Dedifferentiated amniotic fluid mesenchymal stem cell (primary cell): ENCODE measurements at regions not wholly inside any gene's neighbourhood (a gene's known extent, or its start where the extent isn't known, plus 50 kb on each side); places are given as distances from the start of the nearest gene placed in this dataset.
"Not testable (repeated sequence)": the region's sequence is repeated elsewhere in the genome, so short reads cannot be mapped to it uniquely, and the experiment has no call there.

Source experiments
- DNase-seq: peaks from one replicate; pipeline ENCODE4 v3.0.0-alpha.2; 2016; ENCODE audit errors: extremely low spot score

GRCh38 chr2:7846607-7847006 lies 835.2 kb upstream of the ID2 start:
- DNase-seq: no peak

DNA sequence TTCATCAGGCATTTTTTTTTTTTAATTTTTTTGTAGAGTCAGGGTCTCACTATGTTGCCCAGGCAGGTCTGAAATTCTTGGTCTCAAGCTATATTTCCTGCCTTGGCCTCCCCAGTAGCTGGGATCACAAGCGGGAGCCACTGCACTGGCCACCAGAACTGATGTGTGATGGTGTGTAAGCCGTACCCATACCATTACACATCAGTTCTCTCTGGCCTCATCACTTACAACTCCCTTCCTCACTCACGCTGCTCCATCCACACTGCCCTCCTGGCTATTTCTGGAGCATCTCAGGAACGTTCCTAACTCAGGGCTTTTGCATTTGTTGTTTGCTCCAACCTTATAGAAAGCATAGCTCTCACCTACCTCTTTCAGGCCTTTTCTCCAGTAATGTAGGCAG lies 834.5 kb upstream of the ID2 start:
- no peak for DNase-seq

DNA sequence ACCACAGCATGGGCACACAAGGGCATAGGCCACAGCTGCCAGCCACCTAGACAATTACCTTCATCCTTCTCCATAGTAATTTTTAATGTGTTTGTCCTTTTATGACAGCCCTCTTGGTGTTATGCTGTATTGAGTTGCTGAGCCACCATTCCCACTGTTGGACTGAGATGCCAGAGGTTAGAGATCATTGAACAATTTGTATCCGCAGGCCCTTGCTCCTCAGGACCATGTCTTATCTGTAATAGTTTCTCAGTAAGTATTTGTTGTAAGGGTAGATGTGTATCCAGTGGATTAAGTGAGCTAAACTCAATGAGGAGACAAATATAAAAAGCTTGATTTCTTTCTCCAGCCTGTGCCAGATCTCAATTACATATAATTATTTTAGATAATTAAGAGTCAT lies 832.8 kb upstream of the ID2 start:
- no peak for DNase-seq

DNA sequence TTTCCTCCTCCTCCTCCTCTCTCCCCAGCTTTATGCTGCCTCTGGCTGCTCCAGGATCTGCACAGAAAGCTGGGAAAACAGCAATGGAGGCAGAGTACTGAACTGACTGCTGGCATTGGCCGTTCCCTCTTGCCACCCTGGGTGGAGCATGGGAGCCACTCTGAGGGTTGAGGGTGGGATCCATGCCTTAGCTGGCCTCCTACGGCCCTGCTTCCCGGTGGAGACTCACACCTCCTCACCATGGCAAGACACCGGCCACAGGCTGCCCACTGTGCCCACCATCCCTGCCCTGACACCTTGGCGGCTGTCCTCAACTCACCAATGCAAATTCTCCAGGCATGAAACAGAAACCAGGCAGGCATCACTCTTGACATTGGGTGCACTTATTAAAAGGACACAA lies 832.3 kb upstream of the ID2 start:
- no peak for DNase-seq

GRCh38 chr2:7852546-7852945 lies 829.3 kb upstream of the ID2 start:
- no peak for DNase-seq

- DNase-seq: peak; percentile 46
Observed at GRCh38 chr2:7857904-7858303, 824.0 kb upstream of the ID2 start.

GRCh38 chr2:7858624-7859023 lies 823.2 kb upstream of the ID2 start:
- no peak for DNase-seq

DNA sequence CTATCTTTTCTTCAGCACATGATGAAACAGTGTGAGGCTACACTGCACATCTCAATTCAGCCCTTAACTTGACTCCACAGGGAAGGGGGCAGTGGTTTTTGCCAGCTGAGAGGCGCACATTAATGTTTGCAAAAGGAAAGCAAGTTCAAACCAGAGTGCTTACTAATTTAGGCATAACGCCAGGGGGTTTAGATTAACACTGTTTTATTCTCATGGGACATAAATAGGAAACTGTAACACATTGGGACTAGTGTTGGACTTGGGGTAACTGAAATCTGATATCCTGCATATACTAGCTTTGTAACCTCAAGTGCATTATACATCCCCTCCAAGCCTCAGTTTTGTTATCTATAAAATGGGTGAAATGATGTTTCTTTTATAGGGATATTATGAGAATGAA lies 821.2 kb upstream of the ID2 start:
- DNase-seq: no peak

DNA sequence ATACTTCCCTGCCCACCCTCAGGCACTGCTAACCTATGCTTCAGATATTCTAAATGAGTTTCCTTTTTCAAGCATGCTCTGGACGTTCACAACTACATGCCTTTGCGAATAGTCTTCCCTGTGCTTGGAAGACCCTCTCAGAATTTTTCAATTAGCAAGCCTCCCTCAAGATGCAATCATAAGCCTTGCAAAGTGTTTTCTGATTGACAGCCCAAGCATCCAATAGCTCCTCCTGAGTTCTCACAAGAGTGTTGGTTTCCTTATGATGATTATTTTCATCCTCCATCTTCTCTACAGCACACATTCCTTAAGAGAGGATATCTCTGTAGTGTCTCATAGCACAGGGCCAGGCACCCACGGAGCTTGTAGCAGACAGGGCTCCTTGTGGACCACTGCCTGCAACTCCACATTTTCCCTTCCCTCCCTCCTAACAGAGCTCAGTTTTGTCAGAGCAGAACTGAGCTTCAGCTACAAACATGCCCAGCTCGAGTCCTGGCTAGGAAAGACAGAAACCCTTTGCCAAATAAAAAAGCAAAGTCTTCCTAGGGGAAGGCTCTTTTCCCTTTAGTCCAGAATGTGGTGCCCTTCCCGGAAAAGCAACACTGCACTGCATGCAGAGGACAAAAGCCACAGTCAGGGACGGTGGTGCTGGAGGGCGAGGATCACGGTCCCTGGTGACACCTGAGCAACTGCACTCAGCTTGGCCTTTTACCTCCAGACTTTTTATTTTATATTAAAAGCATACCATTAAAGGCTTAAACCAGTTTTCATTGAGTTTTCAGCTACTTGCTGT lies 819.8 kb upstream of the ID2 start:
- no peak for DNase-seq

DNA sequence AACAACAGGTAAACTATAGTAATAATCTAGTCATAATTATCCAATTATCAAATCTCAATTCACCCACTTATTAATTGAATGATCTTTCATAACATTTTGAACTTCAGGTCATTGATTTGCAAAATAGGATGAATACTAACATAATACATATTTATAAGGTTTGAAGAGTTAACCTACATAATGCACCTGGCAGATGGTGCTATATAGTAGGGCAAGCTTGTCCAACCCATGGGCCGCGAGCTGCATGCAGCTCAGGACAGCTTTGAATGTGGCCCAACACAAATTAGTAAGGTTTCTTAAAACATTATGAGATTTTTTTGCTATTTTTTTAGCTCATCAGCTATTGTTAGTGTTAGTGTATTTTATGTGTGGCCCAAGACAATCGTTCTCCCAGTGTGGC lies 815.8 kb upstream of the ID2 start:
- no peak for DNase-seq

- DNase-seq: no peak
Observed at GRCh38 chr2:7866825-7867224, 815.0 kb upstream of the ID2 start.

- no peak for DNase-seq
Observed at GRCh38 chr2:7867867-7868266, 814.0 kb upstream of the ID2 start.

DNA sequence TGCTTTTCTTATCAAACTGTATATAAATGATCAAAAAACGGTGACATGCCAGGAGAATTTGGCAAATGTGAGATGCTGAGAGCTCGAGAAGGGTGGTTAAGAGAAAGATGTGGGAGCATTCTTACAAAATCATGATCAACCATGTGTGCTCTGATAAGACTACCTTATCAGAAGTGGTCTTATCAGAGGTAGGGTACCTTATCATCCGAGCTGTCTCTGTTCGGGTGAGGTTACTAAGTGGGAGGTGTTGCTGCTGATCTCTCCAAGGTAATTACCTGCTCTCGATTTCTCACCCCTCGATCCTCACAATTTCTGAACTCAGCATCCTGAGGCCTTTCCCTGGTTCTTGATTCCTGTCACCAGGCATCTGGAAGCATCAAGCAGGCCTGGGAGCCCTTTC lies 813.0 kb upstream of the ID2 start:
- no peak for DNase-seq

DNA sequence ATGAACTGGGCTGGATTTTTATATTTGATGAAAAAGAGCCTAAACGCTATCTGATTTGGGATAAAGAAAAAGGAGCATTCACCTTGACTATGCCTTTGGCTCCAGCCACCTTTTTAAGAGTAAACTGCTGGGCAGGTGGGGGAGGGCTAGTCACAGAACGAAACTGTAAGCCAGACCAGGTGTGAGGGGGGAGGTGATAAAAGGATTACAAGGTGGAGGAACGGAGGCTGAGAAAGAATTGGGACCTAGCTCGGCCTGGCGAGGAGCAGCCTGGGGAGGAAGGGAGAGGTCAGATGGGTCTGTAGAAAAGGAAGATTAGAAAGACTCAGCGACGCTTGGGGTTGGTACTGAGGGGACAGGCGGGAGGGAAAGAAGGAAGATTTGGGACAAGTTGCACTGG lies 805.4 kb upstream of the ID2 start:
- DNase-seq: not testable (repeated sequence)

DNA sequence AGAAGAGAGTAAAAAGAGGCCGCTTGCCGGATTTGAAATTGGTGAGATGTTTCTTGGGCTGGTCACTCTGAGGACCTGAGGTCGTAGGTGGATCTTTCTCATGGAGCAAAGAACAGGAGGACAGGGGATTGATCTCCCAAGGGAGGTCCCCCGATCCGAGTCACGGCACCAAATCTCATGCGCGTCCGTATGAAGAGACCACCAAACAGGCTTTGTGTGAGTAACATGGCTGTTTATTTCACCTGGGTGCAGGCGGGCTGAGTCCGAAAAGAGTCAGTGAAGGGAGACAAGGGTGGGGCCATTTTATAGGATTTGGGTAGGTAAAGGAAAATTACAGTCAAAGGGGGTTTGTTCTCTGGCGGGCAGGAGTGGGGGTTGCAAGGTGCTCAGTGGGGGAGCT lies 803.6 kb upstream of the ID2 start:
- not testable (repeated sequence) for DNase-seq

- DNase-seq: no peak
Observed at GRCh38 chr2:7878786-7879482, 802.9 kb upstream of the ID2 start.

DNA sequence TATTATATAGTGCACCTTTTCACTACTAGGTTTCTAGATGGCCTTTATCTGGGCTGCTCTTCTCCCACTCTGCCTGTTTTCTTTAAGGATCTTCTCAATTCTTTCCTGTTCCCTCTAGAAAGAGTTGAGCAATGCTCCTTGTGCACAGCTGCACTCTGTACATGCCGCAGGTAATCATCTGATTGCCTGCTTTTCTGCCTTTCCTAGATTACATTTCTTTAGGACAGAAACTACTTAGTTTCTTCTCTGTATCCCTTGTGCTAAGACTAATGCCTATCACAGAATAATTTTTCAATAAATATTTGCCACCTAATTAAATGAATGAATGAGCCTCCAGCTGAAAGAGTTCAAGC lies 802.4 kb upstream of the ID2 start:
- no peak for DNase-seq

DNA sequence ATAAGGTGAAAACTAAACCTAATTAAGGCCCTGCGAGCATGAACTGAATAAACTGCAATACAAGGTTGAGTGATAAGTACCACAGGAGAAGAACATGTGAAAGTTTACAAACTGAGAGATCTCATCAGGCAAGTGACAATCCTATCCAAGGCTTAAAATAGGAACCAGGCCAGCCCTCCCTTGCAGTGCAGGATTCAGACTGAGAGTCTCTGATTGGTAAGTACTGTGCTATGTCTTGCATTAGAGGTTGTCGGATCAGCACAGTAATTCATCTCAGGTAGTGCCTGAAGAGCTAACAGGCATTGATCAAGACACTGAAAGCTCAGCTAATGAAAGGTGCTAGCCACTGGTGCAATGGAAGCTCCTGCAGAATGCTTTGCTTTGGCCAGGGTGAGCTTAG lies 801.7 kb upstream of the ID2 start:
- no peak for DNase-seq

DNA sequence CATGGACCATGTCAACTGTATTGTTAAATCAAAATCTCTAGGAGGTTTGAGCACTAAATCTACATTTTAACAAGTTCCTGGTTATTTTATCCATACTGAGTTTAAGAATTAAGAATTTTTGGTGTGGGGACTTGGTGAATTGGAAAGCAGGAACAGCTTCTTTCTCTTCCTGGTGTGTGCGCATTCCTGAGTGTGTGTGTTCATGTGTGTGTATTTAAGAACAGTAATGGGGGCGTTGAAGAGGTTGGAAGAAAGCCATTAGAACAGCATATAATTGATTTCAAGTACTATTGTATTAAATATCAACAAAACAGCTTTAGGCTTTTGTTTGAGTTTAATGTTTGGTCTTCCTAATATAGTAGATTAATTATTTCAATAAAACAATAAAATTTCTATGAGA lies 801.3 kb upstream of the ID2 start:
- no peak for DNase-seq

- DNase-seq: peak; percentile 23
Observed at GRCh38 chr2:7881063-7881462, 800.8 kb upstream of the ID2 start.

DNA sequence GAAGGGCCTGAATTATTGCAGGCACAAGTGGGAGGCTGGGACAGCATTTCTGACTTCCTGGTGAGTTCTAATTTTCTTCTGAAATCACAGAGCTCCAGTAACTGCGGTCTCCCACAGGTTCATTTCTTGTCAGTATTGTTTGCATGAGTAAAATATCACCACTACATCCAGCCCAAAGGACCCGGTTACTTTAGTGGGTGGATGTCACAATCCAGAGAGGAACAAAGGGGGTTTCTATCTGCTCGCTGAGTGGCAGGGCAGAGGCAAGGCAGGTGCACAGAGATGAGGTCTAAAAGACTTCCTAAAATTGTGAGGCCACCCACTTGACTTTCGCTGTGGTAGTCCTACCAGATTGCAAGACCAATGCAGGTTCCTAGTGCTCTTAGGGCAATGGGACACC lies 800.4 kb upstream of the ID2 start:
- DNase-seq: no peak

- no peak for DNase-seq
Observed at GRCh38 chr2:7882296-7882695, 799.6 kb upstream of the ID2 start.

GRCh38 chr2:7884338-7884737 lies 797.5 kb upstream of the ID2 start:
- DNase-seq: no peak

- DNase-seq: no peak
Observed at GRCh38 chr2:7886666-7887065, 795.2 kb upstream of the ID2 start.
